Central memory CD8-positive, alpha-beta T cell (primary cell): ENCODE measurements at regions not wholly inside any gene's neighbourhood (a gene's known extent, or its start where the extent isn't known, plus 50 kb on each side); places are given as distances from the start of the nearest gene placed in this dataset.

ENCODE experiments used
- ATAC-seq: fragments of 150-1000 bp; cut with Tn5 transposase; replicated peaks from 2 replicates; pipeline ENCODE4 v1.10.0; 2022; ENCODE audit warnings: mild to moderate bottlenecking, moderate FRiP score, moderate number of reproducible peaks; ENCODE audit not compliant: poor library complexity, severe bottlenecking; ENCODE audit errors: extremely low read depth
- DNase-seq, 2 donors: peaks; one replicate each; pipeline ENCODE4 v3.0.0; 2021; ENCODE audit warnings: low spot score in 2 of 2
- H3K27ac Mint-ChIP-seq: one replicate; pipeline ENCODE4 v1.8.0; 2022; ENCODE audit warnings: low read depth, mild to moderate bottlenecking, moderate library complexity, mixed read lengths
- H3K27me3 Mint-ChIP-seq: one replicate; pipeline ENCODE4 v1.8.0; 2022; ENCODE audit warnings: mixed read lengths
- H3K36me3 Mint-ChIP-seq: one replicate; pipeline ENCODE4 v1.8.0; 2022; ENCODE audit warnings: mild to moderate bottlenecking, moderate library complexity, mixed read lengths; ENCODE audit not compliant: insufficient read depth
- H3K4me1 Mint-ChIP-seq: one replicate; pipeline ENCODE4 v1.8.0; 2022; ENCODE audit warnings: mixed read lengths
- H3K4me3 Mint-ChIP-seq: one replicate; pipeline ENCODE4 v1.8.0; 2022; ENCODE audit warnings: mild to moderate bottlenecking, moderate library complexity, mixed read lengths
- H3K9me3 Mint-ChIP-seq: one replicate; pipeline ENCODE4 v1.8.0; 2022; ENCODE audit warnings: mixed read lengths

DNA sequence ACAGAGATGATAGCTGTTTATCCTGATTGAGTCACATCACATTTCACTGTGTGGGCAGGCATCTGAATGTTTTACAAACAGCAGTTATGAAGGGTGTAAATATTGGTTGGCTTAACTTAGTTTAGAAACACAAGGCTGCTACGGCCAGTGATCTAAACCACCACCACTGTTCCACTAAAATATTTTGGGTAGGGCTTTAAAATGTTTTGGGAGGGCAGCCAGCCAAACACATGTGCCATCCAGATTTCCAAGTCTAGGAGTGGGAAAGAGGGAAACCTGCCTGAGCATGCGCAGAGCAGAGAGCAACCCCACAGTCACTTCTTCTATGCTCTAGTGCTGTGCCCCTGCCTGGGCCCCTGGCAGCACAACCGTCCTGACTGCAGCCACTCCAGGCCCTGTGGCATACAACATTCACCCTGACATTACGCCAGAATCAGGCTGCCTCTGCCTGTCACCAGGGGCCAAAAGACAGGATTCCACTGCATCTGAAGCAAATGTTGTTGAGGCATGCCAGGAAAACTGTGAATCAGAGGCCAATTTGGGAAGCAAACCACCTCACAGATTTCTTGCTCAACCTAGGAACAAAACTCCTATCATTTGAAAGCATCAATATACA is 74.8 kb upstream of the COL5A2 start:
- ATAC-seq (no peak), DNase-seq (no peak)
- H3K27ac Mint-ChIP-seq: no peak overlapping the region
- no peaks in the 10 kb centered on the region for H3K9me3 Mint-ChIP-seq
- no peaks in the 10 kb centered on the region for H3K4me1 Mint-ChIP-seq
- no peaks in the 10 kb centered on the region for H3K27me3 Mint-ChIP-seq
- no peak overlapping the region for H3K4me3 Mint-ChIP-seq
- H3K36me3 Mint-ChIP-seq: no peaks in the 10 kb centered on the region

DNA sequence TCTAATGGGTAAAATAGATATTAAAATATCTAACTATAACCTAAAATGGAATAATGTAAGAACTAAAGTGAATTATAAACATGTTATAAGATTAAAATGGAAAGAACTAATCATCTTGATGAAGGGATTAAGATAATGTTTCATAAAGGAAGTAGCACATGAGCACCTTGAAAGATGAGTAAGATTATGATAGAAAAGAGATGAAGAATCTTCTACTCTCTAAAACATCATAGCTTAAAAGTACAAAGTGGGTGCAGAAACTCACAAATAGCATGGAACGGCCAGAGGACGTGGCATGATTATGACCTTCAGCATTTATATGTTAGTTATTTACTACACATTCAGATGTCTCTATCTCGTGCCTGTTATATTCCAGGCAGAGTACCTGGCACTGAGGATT is 76.2 kb upstream of the COL5A2 start:
- Mint-ChIP-seq H3K4me1 (no peaks in the 10 kb centered on the region), H3K36me3 (no peaks in the 10 kb centered on the region), H3K4me3 (no peak overlapping the region), H3K9me3 (no peaks in the 10 kb centered on the region), H3K27me3 (no peaks in the 10 kb centered on the region), H3K27ac (no peak overlapping the region)
- ATAC-seq (no peak), DNase-seq (no peak)

- Mint-ChIP-seq H3K9me3 (no peaks in the 10 kb centered on the region), H3K27me3 (no peaks in the 10 kb centered on the region), H3K36me3 (no peaks in the 10 kb centered on the region), H3K27ac (no peak overlapping the region), H3K4me1 (no peaks in the 10 kb centered on the region), H3K4me3 (no peak overlapping the region)
- DNase-seq: no peak
- no peak for ATAC-seq
These were observed 79.2 kb upstream of the COL5A2 start for GRCh38 chr2:189258616-189259365.

DNA sequence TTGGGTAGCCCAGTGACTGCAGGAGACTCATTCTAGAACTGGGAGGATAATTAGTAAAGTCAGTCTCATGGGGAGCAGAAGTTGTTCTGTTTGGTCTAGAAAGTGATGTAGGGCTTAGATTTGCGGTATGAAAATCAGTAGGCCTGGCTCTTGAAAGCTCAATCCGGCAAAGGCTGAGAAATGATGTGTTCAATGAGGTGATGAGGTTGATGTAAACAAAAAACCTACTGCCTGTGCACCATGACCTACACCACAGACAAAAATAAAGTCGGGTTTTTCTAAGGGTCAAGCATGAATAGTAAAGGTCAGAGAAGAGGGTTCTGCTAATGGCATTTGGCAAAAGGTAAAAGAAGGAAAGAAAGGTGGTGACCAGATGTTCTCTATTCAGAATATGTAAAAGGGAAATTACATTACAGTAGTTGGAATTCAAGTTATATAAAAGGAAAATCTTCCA is 80.8 kb upstream of the COL5A2 start:
- Mint-ChIP-seq H3K27me3 (no peaks in the 10 kb centered on the region), H3K27ac (no peak overlapping the region), H3K9me3 (peaks cover 7% of the 10 kb centered on the region), H3K4me1 (no peaks in the 10 kb centered on the region), H3K36me3 (no peaks in the 10 kb centered on the region), H3K4me3 (no peak overlapping the region)
- no peak for ATAC-seq
- no peak for DNase-seq

DNA sequence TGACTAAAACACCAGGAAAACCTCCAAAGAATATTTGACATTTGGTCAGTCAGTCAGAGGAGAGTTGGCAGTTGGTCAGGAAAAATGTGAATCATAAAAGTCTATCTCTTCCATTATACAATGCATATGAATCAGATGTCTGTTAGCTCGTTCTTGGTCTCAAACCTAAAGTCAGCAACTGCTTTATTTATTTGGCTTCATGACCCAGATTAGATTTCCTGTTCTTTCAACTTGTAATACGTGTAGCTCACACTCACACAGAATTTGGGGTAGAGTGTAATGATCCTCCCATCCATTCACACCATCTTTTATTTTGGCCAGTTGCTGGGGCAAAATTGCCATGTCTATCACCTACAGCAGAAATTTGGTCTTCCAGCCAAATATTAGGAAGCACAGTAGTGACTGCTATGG is 81.9 kb upstream of the COL5A2 start:
- Mint-ChIP-seq H3K36me3 (no peaks in the 10 kb centered on the region), H3K9me3 (peaks cover 8% of the 10 kb centered on the region), H3K4me3 (no peak overlapping the region), H3K4me1 (no peaks in the 10 kb centered on the region), H3K27ac (no peak overlapping the region), H3K27me3 (no peaks in the 10 kb centered on the region)
- no peak for ATAC-seq
- no peak for DNase-seq

DNA sequence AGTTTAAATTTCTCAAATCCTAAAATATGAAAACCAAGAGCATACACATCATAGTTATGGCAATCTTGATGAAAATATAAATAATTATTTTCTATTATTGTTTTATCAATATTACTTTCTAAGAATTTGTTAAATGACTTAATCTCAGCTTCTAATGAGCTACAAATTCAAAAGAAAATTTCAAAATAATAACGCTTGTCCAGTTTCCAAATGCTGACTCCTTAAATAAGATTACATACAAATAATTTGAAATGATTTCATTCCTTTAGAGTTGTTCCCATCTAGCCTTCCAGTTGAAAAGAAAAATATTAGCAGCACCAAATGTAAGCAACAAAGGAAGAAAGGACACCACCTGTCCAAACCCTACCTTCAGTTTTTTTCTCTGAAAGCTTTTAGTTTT is 82.4 kb upstream of the COL5A2 start:
- no peak for DNase-seq
- ATAC-seq: no peak
- H3K4me3 Mint-ChIP-seq: no peak overlapping the region
- no peak overlapping the region for H3K27ac Mint-ChIP-seq
- H3K36me3 Mint-ChIP-seq: no peaks in the 10 kb centered on the region
- H3K9me3 Mint-ChIP-seq: peaks cover 8% of the 10 kb centered on the region
- no peaks in the 10 kb centered on the region for H3K4me1 Mint-ChIP-seq
- no peaks in the 10 kb centered on the region for H3K27me3 Mint-ChIP-seq

GRCh38 chr2:189265696-189266320 is 86.2 kb upstream of the COL5A2 start:
- no peak overlapping the region for H3K4me3 Mint-ChIP-seq
- H3K36me3 Mint-ChIP-seq: no peaks in the 10 kb centered on the region
- no peaks in the 10 kb centered on the region for H3K27me3 Mint-ChIP-seq
- DNase-seq (no peak), ATAC-seq (no peak)
- peaks cover 16% of the 10 kb centered on the region for H3K9me3 Mint-ChIP-seq
- no peaks in the 10 kb centered on the region for H3K4me1 Mint-ChIP-seq
- no peak overlapping the region for H3K27ac Mint-ChIP-seq

DNA sequence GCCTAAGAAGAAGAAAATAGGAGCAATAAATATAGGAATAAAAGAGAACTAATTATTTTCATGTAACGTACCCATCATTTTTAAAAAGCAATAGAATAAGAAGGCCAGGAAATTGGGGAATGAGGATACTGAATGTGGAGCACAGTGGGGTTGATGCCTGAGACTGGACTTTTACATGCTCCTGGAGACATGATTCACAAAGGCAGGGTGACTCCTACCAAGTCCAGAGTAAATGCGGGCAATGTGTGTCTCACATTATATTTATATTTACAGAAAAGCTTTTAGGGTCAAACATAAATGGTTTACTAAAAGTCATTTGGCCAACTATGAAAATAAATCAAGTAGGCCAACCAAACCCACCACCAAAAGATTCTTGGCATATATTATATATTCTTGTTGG is 87.9 kb upstream of the COL5A2 start:
- Mint-ChIP-seq H3K27me3 (no peaks in the 10 kb centered on the region), H3K27ac (no peak overlapping the region), H3K4me3 (no peak overlapping the region), H3K4me1 (no peaks in the 10 kb centered on the region), H3K9me3 (peaks cover 16% of the 10 kb centered on the region), H3K36me3 (no peaks in the 10 kb centered on the region)
- DNase-seq (no peak), ATAC-seq (no peak)

DNA sequence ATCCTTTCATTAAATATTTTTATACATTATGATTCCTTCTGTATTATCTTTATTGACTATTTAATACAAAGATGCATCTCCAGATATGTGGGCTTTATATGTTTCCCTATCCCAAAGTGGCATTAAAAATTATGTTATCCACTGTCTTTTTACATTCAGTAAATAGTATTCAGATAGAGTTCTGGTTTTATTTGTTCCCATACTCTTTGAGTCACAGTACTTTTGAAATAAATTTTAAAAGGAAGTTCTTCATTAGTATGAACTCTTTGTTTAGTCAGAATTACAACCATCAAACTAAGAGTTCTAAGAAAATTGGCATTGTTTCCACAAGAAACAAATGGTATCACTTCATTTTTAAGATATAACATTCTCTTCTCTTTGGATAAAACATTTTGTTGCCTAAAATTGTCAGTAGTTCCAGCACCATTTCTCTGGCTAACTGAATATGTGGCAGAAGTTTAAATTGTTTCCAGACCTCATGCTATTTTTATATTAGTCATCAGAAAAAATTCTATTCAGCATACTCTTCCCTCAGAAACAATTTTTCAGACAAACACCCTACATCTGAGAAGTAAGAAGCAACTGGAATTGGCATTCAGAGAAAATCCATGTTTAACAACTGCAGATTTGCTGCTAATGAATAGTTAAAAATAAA is 88.5 kb upstream of the COL5A2 start:
- no peaks in the 10 kb centered on the region for H3K4me1 Mint-ChIP-seq

GRCh38 chr2:189268763-189269162 is 89.2 kb upstream of the COL5A2 start:
- no peak overlapping the region for H3K4me3 Mint-ChIP-seq
- H3K27ac Mint-ChIP-seq: no peak overlapping the region
- H3K9me3 Mint-ChIP-seq: peaks cover 16% of the 10 kb centered on the region
- DNase-seq (no peak), ATAC-seq (no peak)
- H3K36me3 Mint-ChIP-seq: no peaks in the 10 kb centered on the region
- no peaks in the 10 kb centered on the region for H3K4me1 Mint-ChIP-seq
- H3K27me3 Mint-ChIP-seq: no peaks in the 10 kb centered on the region

More for the DNA sequence above, 88.5 kb upstream of the COL5A2 start:
- Mint-ChIP-seq H3K9me3 (peaks cover 16% of the 10 kb centered on the region), H3K36me3 (no peaks in the 10 kb centered on the region), H3K27ac (no peak overlapping the region), H3K4me3 (no peak overlapping the region), H3K27me3 (no peaks in the 10 kb centered on the region)
- ATAC-seq: no peak
- no peak for DNase-seq

DNA sequence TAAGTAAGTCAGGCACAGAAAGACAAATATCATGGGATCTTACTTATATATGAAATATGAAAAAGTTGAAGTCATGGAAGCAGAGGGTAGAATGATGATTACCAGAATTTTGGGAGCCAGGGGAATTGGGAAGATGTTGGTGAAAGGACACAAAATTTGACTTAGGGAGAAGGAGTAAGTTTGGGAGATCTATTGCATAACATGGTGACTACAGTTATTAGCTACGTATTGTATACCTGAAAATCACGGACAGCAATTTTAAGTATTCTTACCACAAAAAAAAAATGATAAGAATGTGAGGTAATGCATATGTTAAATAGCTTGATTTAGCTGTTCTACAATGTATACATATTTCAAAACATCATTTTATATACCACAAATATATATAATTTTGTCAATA is 94.2 kb upstream of the COL5A2 start:
- DNase-seq (no peak), ATAC-seq (no peak)
- Mint-ChIP-seq H3K9me3 (peaks cover 8% of the 10 kb centered on the region), H3K4me3 (no peak overlapping the region), H3K27ac (no peak overlapping the region), H3K4me1 (no peaks in the 10 kb centered on the region), H3K36me3 (no peaks in the 10 kb centered on the region), H3K27me3 (no peaks in the 10 kb centered on the region)

GRCh38 chr2:189274361-189274760 is 94.8 kb upstream of the COL5A2 start:
- DNase-seq (no peak), ATAC-seq (no peak)
- Mint-ChIP-seq H3K9me3 (peaks cover 8% of the 10 kb centered on the region), H3K4me1 (no peaks in the 10 kb centered on the region), H3K27me3 (no peaks in the 10 kb centered on the region), H3K4me3 (no peak overlapping the region), H3K36me3 (no peaks in the 10 kb centered on the region), H3K27ac (no peak overlapping the region)

DNA sequence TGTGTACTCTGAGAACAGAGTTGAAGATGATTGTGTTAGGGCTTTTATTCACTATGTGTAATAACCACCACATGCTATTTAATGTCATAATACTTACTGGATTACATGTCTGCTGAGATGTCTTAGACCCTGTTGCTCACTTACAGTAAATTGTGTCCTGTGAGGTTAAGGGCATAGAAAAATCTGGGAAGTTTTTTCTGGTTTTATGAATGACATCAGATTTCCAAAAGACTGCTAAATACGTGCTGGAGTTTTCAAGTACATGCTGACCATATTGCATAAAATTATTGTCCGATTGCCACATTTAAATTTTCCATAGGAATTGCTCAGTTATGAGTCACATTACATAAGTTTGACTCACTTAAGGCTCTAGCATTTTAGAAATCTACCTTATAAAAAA is 96.7 kb upstream of the COL5A2 start:
- Mint-ChIP-seq H3K36me3 (no peaks in the 10 kb centered on the region), H3K9me3 (no peaks in the 10 kb centered on the region), H3K4me1 (no peaks in the 10 kb centered on the region), H3K4me3 (no peak overlapping the region), H3K27ac (no peak overlapping the region), H3K27me3 (no peaks in the 10 kb centered on the region)
- ATAC-seq: no peak
- DNase-seq: no peak
